ENCODE measurements at regions not wholly inside any gene's neighbourhood (a gene's known extent, or its start where the extent isn't known, plus 50 kb on each side); places are given as distances from the start of the nearest gene placed in this dataset.
A peak's percentile ranks its signal among the peaks of the same experiment; 100 is the strongest.

GRCh38 chr13:73922493-73923393 lies 211.5 kb downstream of the KLF12 start:
- Mint-ChIP-seq H3K36me3 (no peaks in the 10 kb centered on the region), H3K9me3 (no peaks in the 10 kb centered on the region), H3K27ac (no peak overlapping the region), H3K4me1 (peaks cover 28% of the 10 kb centered on the region), H3K27me3 (ENCODE audit: low read depth) (no peaks in the 10 kb centered on the region), H3K4me3 (no peak overlapping the region)
- ChIA-PET CTCF (no interaction called here), POLR2A (no interaction called here)
- DNase-seq (ENCODE audit: low spot score): no peak
- no peak for TF ChIP-seq CDX4 (CRISPR knock-in tag; IDR thresholded peaks at IDR 0.05; ENCODE audit: borderline replicate concordance)
- no peak for TF ChIP-seq ZNF232 (CRISPR knock-in tag; IDR thresholded peaks at IDR 0.05)
- no peak for TF ChIP-seq ETV6 (CRISPR knock-in tag; IDR thresholded peaks at IDR 0.05)
- TF ChIP-seq ZNF263 (CRISPR knock-in tag; IDR thresholded peaks at IDR 0.05; ENCODE audit: low read depth): no peak
- no peak for TF ChIP-seq NFATC4 (CRISPR knock-in tag; IDR thresholded peaks at IDR 0.05)
- TF ChIP-seq GTF2I (CRISPR knock-in tag; conservative IDR thresholded peaks at IDR 0.05): no peak
- no peak for TF ChIP-seq E2F5 (CRISPR knock-in tag; IDR thresholded peaks at IDR 0.05)
- TF ChIP-seq NR3C1 (CRISPR knock-in tag; conservative IDR thresholded peaks at IDR 0.05; ENCODE audit: low read depth): no peak
- no peak for TF ChIP-seq E2F1 (CRISPR knock-in tag; IDR thresholded peaks at IDR 0.05)
- no peak for TF ChIP-seq ZNF425 (CRISPR knock-in tag; conservative IDR thresholded peaks at IDR 0.05)
- TF ChIP-seq TP53 (CRISPR knock-in tag; IDR thresholded peaks at IDR 0.05): no peak
- TF ChIP-seq ELF4 (CRISPR knock-in tag; IDR thresholded peaks at IDR 0.05; ENCODE audit: low read depth): no peak
- no peak for TF ChIP-seq IRF2 (CRISPR knock-in tag; IDR thresholded peaks at IDR 0.05; ENCODE audit: borderline replicate concordance, low read depth)
- ATAC-seq: peak; percentile 55; the same call in 1 of the 2 replicates

DNA sequence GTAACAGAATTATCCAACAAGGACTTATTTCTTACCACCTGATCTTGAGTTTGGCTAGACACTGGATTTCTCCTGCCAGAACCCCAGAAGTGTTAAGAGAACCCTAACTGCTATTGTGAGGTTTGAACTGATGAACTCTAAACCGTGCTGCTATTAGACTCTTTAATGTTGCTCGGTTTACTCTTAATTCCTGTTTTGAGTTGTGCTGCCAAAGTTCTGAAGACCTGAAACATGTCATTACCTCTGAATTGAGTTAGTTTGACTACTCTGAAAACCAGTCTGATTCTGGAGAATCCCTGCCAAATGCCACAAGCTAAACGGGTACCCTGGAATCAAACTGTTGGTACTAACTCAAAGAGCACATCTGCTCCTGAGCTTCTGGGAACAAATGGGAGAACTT lies 215.5 kb downstream of the KLF12 start:
- ATAC-seq (no peak), DNase-seq (ENCODE audit: low spot score) (no peak)
- no peaks in the 10 kb centered on the region for H3K27me3 Mint-ChIP-seq (ENCODE audit: low read depth)
- no peak overlapping the region for H3K27ac Mint-ChIP-seq
- peaks cover 38% of the 10 kb centered on the region for H3K4me1 Mint-ChIP-seq
- POLR2A ChIA-PET: no interaction called here
- no peaks in the 10 kb centered on the region for H3K9me3 Mint-ChIP-seq
- CTCF ChIA-PET: interaction anchor here (1.3 kb wide), 1 partner anchor 368 kb away, joined by 3 read pairs; no protein-coding TSS in a partner anchor
- H3K36me3 Mint-ChIP-seq: no peaks in the 10 kb centered on the region
- TF ChIP-seq ATF1 (CRISPR knock-in tag; IDR thresholded peaks at IDR 0.05): no peak
- no peak overlapping the region for H3K4me3 Mint-ChIP-seq

DNA sequence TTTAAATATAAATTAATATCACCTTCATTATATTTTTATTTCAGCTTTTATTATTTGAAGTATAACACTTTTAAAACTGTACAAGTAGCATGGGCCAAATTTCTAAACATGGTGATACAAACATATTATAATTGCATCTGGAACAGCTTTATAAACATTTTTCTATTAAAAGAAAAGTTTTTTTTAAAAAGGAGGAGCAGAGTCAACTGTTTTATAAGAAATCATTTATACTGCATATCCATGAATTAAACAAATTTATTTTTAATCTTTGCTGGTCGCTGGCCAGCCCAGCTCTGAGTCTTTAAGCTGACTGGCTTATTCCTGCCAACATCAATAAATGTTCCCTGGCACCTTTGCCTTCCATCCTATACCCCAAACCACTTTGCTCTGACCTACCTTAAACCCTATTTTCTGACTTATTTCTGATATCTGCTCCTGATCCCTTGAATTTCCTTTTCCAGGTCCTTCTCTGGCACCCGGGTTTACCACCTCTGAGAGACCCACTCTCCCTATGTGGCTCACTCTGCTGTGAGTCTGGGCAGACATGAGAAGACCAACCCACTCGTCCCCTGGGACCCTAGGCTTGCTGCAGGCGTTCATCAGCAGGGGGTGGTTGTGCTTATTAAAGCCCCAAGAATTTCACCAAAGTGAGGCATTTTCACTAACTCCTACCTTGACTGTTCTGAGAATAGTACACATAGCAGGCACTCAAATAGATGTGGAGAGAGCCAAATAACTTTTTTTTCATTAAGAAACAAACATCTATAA lies 220.3 kb downstream of the KLF12 start:
- ATAC-seq (no peak), DNase-seq (ENCODE audit: low spot score) (no peak)
- H3K4me1 Mint-ChIP-seq: peaks cover 25% of the 10 kb centered on the region
- H3K27me3 Mint-ChIP-seq (ENCODE audit: low read depth): no peaks in the 10 kb centered on the region
- ChIA-PET CTCF (interaction anchor here (1.8 kb wide), 1 partner anchor 373 kb away, joined by 6 read pairs; no protein-coding TSS in a partner anchor), POLR2A (interaction anchor here (0.7 kb wide), 1 partner anchor 140 kb away, joined by 3 read pairs; no protein-coding TSS in a partner anchor)
- no peak overlapping the region for H3K4me3 Mint-ChIP-seq
- H3K27ac Mint-ChIP-seq: no peak overlapping the region
- no peaks in the 10 kb centered on the region for H3K9me3 Mint-ChIP-seq
- H3K36me3 Mint-ChIP-seq: no peaks in the 10 kb centered on the region
- no peak for TF ChIP-seq PRDM15 (CRISPR knock-in tag; IDR thresholded peaks at IDR 0.05)
- no peak for TF ChIP-seq NR2C2 (CRISPR knock-in tag; IDR thresholded peaks at IDR 0.05)
- TF ChIP-seq NR1H2 (CRISPR knock-in tag; IDR thresholded peaks at IDR 0.05): no peak
- TF ChIP-seq FOXK1 (CRISPR knock-in tag; IDR thresholded peaks at IDR 0.05): no peak
- TF ChIP-seq, protein P1, sequence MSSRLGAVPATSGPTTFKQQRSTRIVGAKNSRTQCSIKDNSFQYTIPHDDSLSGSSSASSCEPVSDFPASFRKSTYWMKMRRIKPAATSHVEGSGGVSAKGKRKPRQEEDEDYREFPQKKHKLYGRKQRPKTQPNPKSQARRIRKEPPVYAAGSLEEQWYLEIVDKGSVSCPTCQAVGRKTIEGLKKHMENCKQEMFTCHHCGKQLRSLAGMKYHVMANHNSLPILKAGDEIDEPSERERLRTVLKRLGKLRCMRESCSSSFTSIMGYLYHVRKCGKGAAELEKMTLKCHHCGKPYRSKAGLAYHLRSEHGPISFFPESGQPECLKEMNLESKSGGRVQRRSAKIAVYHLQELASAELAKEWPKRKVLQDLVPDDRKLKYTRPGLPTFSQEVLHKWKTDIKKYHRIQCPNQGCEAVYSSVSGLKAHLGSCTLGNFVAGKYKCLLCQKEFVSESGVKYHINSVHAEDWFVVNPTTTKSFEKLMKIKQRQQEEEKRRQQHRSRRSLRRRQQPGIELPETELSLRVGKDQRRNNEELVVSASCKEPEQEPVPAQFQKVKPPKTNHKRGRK (CRISPR knock-in tag; IDR thresholded peaks at IDR 0.05; ENCODE audit: borderline replicate concordance): no peak
- TF ChIP-seq SP1 (CRISPR knock-in tag; conservative IDR thresholded peaks at IDR 0.05): no peak

All from WTC11 (cell line).